ENCODE measurements at regions not wholly inside any gene's neighbourhood (a gene's known extent, or its start where the extent isn't known, plus 50 kb on each side); places are given as distances from the start of the nearest gene placed in this dataset.

DNA sequence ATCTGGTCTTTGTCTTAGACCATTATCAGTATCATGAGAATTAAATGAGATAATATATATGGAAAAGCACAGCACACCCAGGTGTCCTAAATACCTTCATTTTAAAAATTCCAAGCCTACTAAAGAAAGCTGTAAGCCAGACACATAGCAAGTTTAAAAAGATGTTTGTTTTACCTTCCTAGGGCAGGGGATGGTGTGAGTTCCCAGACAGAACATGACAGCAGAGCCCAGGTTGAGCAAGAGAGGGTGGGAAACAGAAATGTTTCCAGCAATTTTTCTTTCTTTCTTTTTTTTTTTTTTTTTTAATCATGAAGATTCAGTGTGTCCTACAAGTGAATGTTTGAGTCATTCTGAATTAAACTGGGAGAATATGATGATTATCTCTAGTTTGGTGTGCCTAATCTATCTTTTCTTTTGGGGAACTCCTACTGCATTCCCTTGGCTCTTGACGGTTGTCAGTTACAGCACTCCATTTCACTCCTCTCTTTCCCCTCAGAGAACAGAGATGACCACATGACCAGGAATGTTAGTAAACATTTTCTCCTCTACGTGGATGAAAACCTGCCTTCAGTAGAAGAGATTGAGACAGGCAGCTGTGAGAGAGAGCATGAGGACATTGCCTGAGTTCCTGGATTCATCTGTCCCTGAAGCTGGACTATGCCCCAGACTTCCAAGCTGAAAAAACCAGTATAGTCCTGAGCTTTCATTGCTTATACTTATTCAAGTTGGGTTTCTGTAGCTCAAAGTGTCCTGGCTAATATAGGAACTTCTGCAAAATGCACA, 54.5 kb upstream of the ARL14 start:
- DNase-seq (ENCODE audit: low read depth in 1 of 2, low spot score in 2 of 2) (no peak), FAIRE-seq (no peak)
- Histone ChIP-seq H3K14ac (ENCODE audit: insufficient read length) (no peak overlapping the region), H3K4me3 (ENCODE audit: extremely low read depth in 1 of 4, insufficient read depth in 2 of 4, low read depth in 3 of 4, low read length in 4 of 4) (no peak overlapping the region), H3K79me2 (ENCODE audit: control insufficient read depth in 1 of 2, insufficient read depth in 2 of 2, low read length in 2 of 2) (no peaks in the 10 kb centered on the region), H3K4me2 (ENCODE audit: insufficient read depth in 1 of 2, low read depth in 2 of 2, low read length in 2 of 2) (no peak overlapping the region), H2BK120ac (replicated peaks; ENCODE audit: low read depth, low read length) (no peak overlapping the region), H3K9me3 (ENCODE audit: insufficient read depth in 2 of 2, low read depth in 1 of 2, low read length in 1 of 2) (no peaks in the 10 kb centered on the region), H3K18ac (ENCODE audit: extremely low read depth, low read length) (no peak overlapping the region), H3K4ac (replicated peaks; ENCODE audit: insufficient read length, low read depth, low read length) (no peak overlapping the region), H3K23me2 (ENCODE audit: low read depth, low read length) (no peaks in the 10 kb centered on the region), H4K20me1 (replicated peaks in 1 of 2; ENCODE audit: control insufficient read depth in 1 of 2, insufficient read depth in 2 of 2, low read length in 2 of 2) (no peaks in the 10 kb centered on the region), H2BK12ac (ENCODE audit: low read depth, low read length) (no peak overlapping the region), H2AFZ (ENCODE audit: low read length) (0 out of 2 replicates have a peak overlapping the region, but pooled peaks have one; percentile 73), H3K56ac (replicated peaks; ENCODE audit: insufficient read length, low read depth, low read length) (no peak overlapping the region), H3K23ac (ENCODE audit: insufficient read length) (no peak overlapping the region), H3K27me3 (replicated peaks in 1 of 4; ENCODE audit: control insufficient read depth in 3 of 4, extremely low read depth in 1 of 4, insufficient read depth in 3 of 4, low read length in 3 of 4) (no peaks in the 10 kb centered on the region), H3K36me3 (ENCODE audit: control insufficient read depth in 2 of 4, insufficient read depth in 4 of 4, low read length in 3 of 4) (no peaks in the 10 kb centered on the region), H3K4me1 (replicated peaks in 1 of 4; ENCODE audit: control insufficient read depth in 3 of 4, insufficient read depth in 4 of 4, low read length in 3 of 4) (peaks cover 0 to 2% (median 0%) of the 10 kb centered on the region in 4 experiments; a peak in 1 of 7 replicates), H4K91ac (replicated peaks; ENCODE audit: insufficient read length, low read length) (no peak overlapping the region), H2BK20ac (ENCODE audit: low read length) (no peak overlapping the region), H3K9ac (replicated peaks in 1 of 4; ENCODE audit: extremely low read depth in 1 of 4, low read depth in 3 of 4, low read length in 3 of 4) (no peak overlapping the region), H3K27ac (ENCODE audit: low read depth, low read length) (no peak overlapping the region), H2BK5ac (ENCODE audit: low read depth, low read length) (no peak overlapping the region), H2BK15ac (ENCODE audit: low read length) (no peak overlapping the region), H4K5ac (ENCODE audit: insufficient read length, low read depth, low read length) (no peak overlapping the region), H4K8ac (ENCODE audit: extremely low read depth, insufficient read depth, low read length) (no peak overlapping the region), H3K79me1 (ENCODE audit: low read depth, low read length) (no peaks in the 10 kb centered on the region), H2AK5ac (ENCODE audit: low read depth, low read length) (no peak overlapping the region)
- POLR2A ChIA-PET (ENCODE audit: partially characterized antibody): no interaction called here
- CTCF ChIA-PET (ENCODE audit: partially characterized antibody): interaction anchor here (1.8 kb wide), 1 partner anchor 48 kb away, joined by 3 read pairs; no protein-coding TSS in a partner anchor
- WGBS, 2 experiments (ENCODE audit: extremely low coverage in 1 of 2, insufficient coverage in 1 of 2, insufficient read length in 1 of 2, insufficient replicate concordance in 2 of 2, low coverage in 1 of 2, low lambda C conversion rate in 2 of 2, missing lambda C conversion rate in 1 of 2): 67% methylated on average over 2 of the region's 2 CpGs; no CpG with 5 or more reads in 1 of the 2 experiments
- TF ChIP-seq CBX8 (IDR thresholded peaks at IDR 0.05; ENCODE audit: borderline replicate concordance, low read depth, low read length) (no peak), CREB1 (IDR thresholded peaks at IDR 0.05) (no peak), SAP30 (IDR thresholded peaks at IDR 0.05; ENCODE audit: insufficient read depth, insufficient replicate concordance, low read length) (no peak), SIX5 (IDR thresholded peaks at IDR 0.05; ENCODE audit: low read depth, low read length) (no peak), CTBP2 (IDR thresholded peaks at IDR 0.05; ENCODE audit: borderline replicate concordance, insufficient read depth, insufficient read length, low read length) (no peak), KDM5A (IDR thresholded peaks at IDR 0.05; ENCODE audit: low read length) (no peak), BRCA1 (IDR thresholded peaks at IDR 0.05; ENCODE audit: low read depth, low read length) (no peak), TAF7 (optimal IDR thresholded peaks at IDR 0.05; ENCODE audit: borderline replicate concordance, low read depth, low read length) (no peak)
- TF ChIP-seq, protein P1, sequence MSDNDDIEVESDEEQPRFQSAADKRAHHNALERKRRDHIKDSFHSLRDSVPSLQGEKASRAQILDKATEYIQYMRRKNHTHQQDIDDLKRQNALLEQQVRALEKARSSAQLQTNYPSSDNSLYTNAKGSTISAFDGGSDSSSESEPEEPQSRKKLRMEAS (IDR thresholded peaks at IDR 0.05): no peak
- TF ChIP-seq, protein P2, sequence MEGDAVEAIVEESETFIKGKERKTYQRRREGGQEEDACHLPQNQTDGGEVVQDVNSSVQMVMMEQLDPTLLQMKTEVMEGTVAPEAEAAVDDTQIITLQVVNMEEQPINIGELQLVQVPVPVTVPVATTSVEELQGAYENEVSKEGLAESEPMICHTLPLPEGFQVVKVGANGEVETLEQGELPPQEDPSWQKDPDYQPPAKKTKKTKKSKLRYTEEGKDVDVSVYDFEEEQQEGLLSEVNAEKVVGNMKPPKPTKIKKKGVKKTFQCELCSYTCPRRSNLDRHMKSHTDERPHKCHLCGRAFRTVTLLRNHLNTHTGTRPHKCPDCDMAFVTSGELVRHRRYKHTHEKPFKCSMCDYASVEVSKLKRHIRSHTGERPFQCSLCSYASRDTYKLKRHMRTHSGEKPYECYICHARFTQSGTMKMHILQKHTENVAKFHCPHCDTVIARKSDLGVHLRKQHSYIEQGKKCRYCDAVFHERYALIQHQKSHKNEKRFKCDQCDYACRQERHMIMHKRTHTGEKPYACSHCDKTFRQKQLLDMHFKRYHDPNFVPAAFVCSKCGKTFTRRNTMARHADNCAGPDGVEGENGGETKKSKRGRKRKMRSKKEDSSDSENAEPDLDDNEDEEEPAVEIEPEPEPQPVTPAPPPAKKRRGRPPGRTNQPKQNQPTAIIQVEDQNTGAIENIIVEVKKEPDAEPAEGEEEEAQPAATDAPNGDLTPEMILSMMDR (IDR thresholded peaks at IDR 0.05; ENCODE audit: control extremely low read depth in 1 of 3, insufficient read depth in 1 of 3, low read depth in 1 of 3, low read length in 3 of 3): no peak
